Tibial nerve (tissue), 4 donors: ENCODE measurements at regions not wholly inside any gene's neighbourhood (a gene's known extent, or its start where the extent isn't known, plus 50 kb on each side); places are given as distances from the start of the nearest gene placed in this dataset.

Experiments used
- EP300 ChIP-seq, 2 donors: sonication (generic); formaldehyde crosslinking; IDR thresholded peaks; one replicate each; pipeline ENCODE4 v1.6.1; 2017; ENCODE audit warnings: antibody characterized with exemption in 2 of 2, mild to moderate bottlenecking in 1 of 2
- POLR2A ChIP-seq, 2 donors: fragments of 450-650 bp; IDR thresholded peaks; one replicate each; pipeline ENCODE4 v1.6.1; 2017; ENCODE audit warnings: antibody characterized with exemption in 2 of 2, mild to moderate bottlenecking in 2 of 2, moderate library complexity in 2 of 2
- TF ChIP-seq, protein P1 (sequence below), 5 experiments: fragments of 200-600 bp in 3 of 5; fragments of 450-650 bp in 2 of 5; sonication (generic) in 3 of 5; IDR thresholded peaks; one replicate each; pipeline ENCODE4 v1.5.1; 2016 to 2019; ENCODE audit warnings: antibody characterized with exemption in 5 of 5, mild to moderate bottlenecking in 3 of 5, moderate library complexity in 2 of 5

- TF ChIP-seq POLR2A (IDR thresholded peaks at IDR 0.05) (no peak), EP300 (IDR thresholded peaks at IDR 0.05) (no peak)
- TF ChIP-seq, protein P1, sequence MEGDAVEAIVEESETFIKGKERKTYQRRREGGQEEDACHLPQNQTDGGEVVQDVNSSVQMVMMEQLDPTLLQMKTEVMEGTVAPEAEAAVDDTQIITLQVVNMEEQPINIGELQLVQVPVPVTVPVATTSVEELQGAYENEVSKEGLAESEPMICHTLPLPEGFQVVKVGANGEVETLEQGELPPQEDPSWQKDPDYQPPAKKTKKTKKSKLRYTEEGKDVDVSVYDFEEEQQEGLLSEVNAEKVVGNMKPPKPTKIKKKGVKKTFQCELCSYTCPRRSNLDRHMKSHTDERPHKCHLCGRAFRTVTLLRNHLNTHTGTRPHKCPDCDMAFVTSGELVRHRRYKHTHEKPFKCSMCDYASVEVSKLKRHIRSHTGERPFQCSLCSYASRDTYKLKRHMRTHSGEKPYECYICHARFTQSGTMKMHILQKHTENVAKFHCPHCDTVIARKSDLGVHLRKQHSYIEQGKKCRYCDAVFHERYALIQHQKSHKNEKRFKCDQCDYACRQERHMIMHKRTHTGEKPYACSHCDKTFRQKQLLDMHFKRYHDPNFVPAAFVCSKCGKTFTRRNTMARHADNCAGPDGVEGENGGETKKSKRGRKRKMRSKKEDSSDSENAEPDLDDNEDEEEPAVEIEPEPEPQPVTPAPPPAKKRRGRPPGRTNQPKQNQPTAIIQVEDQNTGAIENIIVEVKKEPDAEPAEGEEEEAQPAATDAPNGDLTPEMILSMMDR (IDR thresholded peaks at IDR 0.05): no peak
Measured at GRCh38 chr20:55153001-55153645, 677.7 kb downstream of the DOK5 start.
